Fibroblast of pulmonary artery (primary cell): ENCODE measurements at regions not wholly inside any gene's neighbourhood (a gene's known extent, or its start where the extent isn't known, plus 50 kb on each side); places are given as distances from the start of the nearest gene placed in this dataset.
"Not testable (repeated sequence)": the region's sequence is repeated elsewhere in the genome, so short reads cannot be mapped to it uniquely, and the experiment has no call there.

Source experiments
- DNase-seq: peaks from one replicate; pipeline ENCODE4 v3.0.0-alpha.2; 2010; ENCODE audit warnings: low read depth
- H3K4me3 ChIP-seq: replicated peaks from 2 replicates; pipeline ENCODE4 v1.5.1; 2011; ENCODE audit warnings: low read depth, mild to moderate bottlenecking, control low read depth, low read length, moderate library complexity
- CTCF ChIP-seq: IDR thresholded peaks from 2 replicates; pipeline ENCODE4 v1.5.1; 2011; ENCODE audit warnings: mild to moderate bottlenecking, control low read depth, low read length, inconsistent platforms; ENCODE audit errors: missing control alignments

GRCh38 chr10:78437998-78438906, 404.6 kb downstream of the RPS24 start:
- peak; percentile 1 for TF ChIP-seq CTCF
- no peak for DNase-seq
- no peak overlapping the region for H3K4me3 ChIP-seq

- TF ChIP-seq CTCF: no peak
- no peak for DNase-seq
These were observed 405.5 kb downstream of the RPS24 start for GRCh38 chr10:78438907-78439809.

GRCh38 chr10:78441010-78441409, 407.3 kb downstream of the RPS24 start:
- no peak for DNase-seq
- no peak for TF ChIP-seq CTCF
- no peak overlapping the region for H3K4me3 ChIP-seq

More at GRCh38 chr10:78438907-78439809, 405.5 kb downstream of the RPS24 start:
- H3K4me3 ChIP-seq: no peak overlapping the region

- DNase-seq: no peak
- H3K4me3 ChIP-seq: no peak overlapping the region
- no peak for TF ChIP-seq CTCF
These were observed 408.0 kb downstream of the RPS24 start for GRCh38 chr10:78441694-78442093.

GRCh38 chr10:78442836-78443550, 409.3 kb downstream of the RPS24 start:
- no peak overlapping the region for H3K4me3 ChIP-seq
- TF ChIP-seq CTCF: no peak
- no peak for DNase-seq

- H3K4me3 ChIP-seq: no peak overlapping the region
- no peak for TF ChIP-seq CTCF
- no peak for DNase-seq
These were observed 410.4 kb downstream of the RPS24 start for GRCh38 chr10:78443900-78444571.

- DNase-seq, H3K4me3 ChIP-seq: not testable (repeated sequence)
These were observed 411.1 kb downstream of the RPS24 start for GRCh38 chr10:78444741-78445140.
